HepG2 (cell line): ENCODE measurements at regions not wholly inside any gene's neighbourhood (a gene's known extent, or its start where the extent isn't known, plus 50 kb on each side); places are given as distances from the start of the nearest gene placed in this dataset.

ENCODE experiments used
- DPF2 ChIP-seq: sonication (generic); formaldehyde crosslinking; IDR thresholded peaks from 2 replicates; pipeline ENCODE4 v1.4.0; 2020; ENCODE audit warnings: mild to moderate bottlenecking, low read depth, missing genetic modification reagents, borderline replicate concordance
- HNRNPK ChIP-seq: fragments of 200-400 bp; formaldehyde crosslinking; IDR thresholded peaks from 2 replicates; pipeline ENCODE4 v1.6.1; 2018; ENCODE audit warnings: low read length, low read depth, moderate library complexity, mild to moderate bottlenecking; ENCODE audit not compliant: poor library complexity, severe bottlenecking
- JUNB ChIP-seq: sonication (generic); formaldehyde crosslinking; IDR thresholded peaks from 2 replicates; pipeline ENCODE4 v1.8.0; 2022; ENCODE audit warnings: missing genetic modification reagents, mild to moderate bottlenecking, borderline replicate concordance
- JUND ChIP-seq: sonication (generic); formaldehyde crosslinking; IDR thresholded peaks from 2 replicates; pipeline ENCODE4 v1.8.0; 2022; ENCODE audit warnings: mild to moderate bottlenecking, missing genetic modification reagents
- POLR2A ChIP-seq, 2 experiments: IDR thresholded peaks; 2 replicates each; pipeline ENCODE4 v1.6.1; 2011; ENCODE audit warnings: low read depth in 2 of 2, low read length in 2 of 2, mild to moderate bottlenecking in 1 of 2, moderate library complexity in 1 of 2; ENCODE audit not compliant: insufficient read depth in 1 of 2
- RCOR2 ChIP-seq: IDR thresholded peaks from 2 replicates; pipeline ENCODE4 v1.6.1; 2016; ENCODE audit warnings: missing biosample characterization, missing genetic modification reagents
- SMC3 ChIP-seq: IDR thresholded peaks from 2 replicates; pipeline ENCODE4 v1.6.1; 2011; ENCODE audit warnings: low read length, improper control_type of control experiment
- SOX5 ChIP-seq: IDR thresholded peaks from 2 replicates; pipeline ENCODE4 v1.6.1; 2016; ENCODE audit warnings: borderline replicate concordance
- TARDBP ChIP-seq: sonication (generic); formaldehyde crosslinking; IDR thresholded peaks from 2 replicates; pipeline ENCODE4 v1.8.0; 2022; ENCODE audit warnings: mild to moderate bottlenecking, missing genetic modification reagents
- ZNF136 ChIP-seq: sonication (generic); formaldehyde crosslinking; IDR thresholded peaks from 2 replicates; pipeline ENCODE4 v1.8.1; 2022; ENCODE audit warnings: low read depth, mild to moderate bottlenecking, moderate library complexity, missing genetic modification reagents
- ZNF224 ChIP-seq: sonication (generic); formaldehyde crosslinking; IDR thresholded peaks from 2 replicates; pipeline ENCODE4 v1.5.0; 2020; ENCODE audit warnings: mild to moderate bottlenecking, missing genetic modification reagents
- ZNF24 ChIP-seq: fragments of 450-650 bp; IDR thresholded peaks from 2 replicates; pipeline ENCODE4 v1.6.1; 2017; ENCODE audit warnings: antibody characterized with exemption, mild to moderate bottlenecking
- TF ChIP-seq, protein P1 (sequence below): sonication (generic); formaldehyde crosslinking; IDR thresholded peaks from 2 replicates; pipeline ENCODE4 v1.5.0; 2020; ENCODE audit warnings: mild to moderate bottlenecking, missing genetic modification reagents, moderate library complexity
- TF ChIP-seq, protein P2 (sequence below): sonication (generic); formaldehyde crosslinking; IDR thresholded peaks from 2 replicates; pipeline ENCODE4 v1.4.0; 2020; ENCODE audit warnings: missing genetic modification reagents, mild to moderate bottlenecking, borderline replicate concordance

DNA sequence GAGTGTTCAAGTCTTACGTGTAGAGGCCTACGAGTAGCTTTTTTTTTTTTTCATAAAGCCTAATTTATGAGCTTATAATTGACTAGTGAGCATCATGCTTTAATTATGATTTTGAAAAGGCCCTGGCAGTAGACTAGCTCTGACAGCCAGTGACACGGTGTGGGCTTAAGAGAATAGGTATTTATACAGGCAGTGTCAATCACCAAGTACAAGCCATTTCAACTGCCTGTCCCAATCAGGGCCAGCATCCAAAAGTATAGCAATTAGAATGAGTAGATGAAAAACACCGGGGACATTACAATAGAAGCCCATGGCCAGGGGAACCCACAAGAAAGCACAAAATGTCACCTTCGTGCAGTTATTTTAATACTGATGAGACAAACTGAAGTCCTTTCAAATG, 552.8 kb downstream of the CAAP1 start:
- TF ChIP-seq TARDBP (CRISPR knock-in tag) (no peak), SOX5 (CRISPR knock-in tag) (no peak), HNRNPK (no peak), ZNF224 (no peak), JUNB (CRISPR knock-in tag) (no peak), RCOR2 (CRISPR knock-in tag) (no peak), POLR2A (IDR thresholded peaks at IDR 0.05; ENCODE audit: insufficient read depth in 1 of 2, low read depth in 2 of 2, low read length in 2 of 2) (no peak), ZNF24 (no peak), SMC3 (no peak), JUND (CRISPR knock-in tag) (no peak), DPF2 (CRISPR knock-in tag) (no peak), ZNF136 (CRISPR knock-in tag) (no peak)
- TF ChIP-seq, protein P1, sequence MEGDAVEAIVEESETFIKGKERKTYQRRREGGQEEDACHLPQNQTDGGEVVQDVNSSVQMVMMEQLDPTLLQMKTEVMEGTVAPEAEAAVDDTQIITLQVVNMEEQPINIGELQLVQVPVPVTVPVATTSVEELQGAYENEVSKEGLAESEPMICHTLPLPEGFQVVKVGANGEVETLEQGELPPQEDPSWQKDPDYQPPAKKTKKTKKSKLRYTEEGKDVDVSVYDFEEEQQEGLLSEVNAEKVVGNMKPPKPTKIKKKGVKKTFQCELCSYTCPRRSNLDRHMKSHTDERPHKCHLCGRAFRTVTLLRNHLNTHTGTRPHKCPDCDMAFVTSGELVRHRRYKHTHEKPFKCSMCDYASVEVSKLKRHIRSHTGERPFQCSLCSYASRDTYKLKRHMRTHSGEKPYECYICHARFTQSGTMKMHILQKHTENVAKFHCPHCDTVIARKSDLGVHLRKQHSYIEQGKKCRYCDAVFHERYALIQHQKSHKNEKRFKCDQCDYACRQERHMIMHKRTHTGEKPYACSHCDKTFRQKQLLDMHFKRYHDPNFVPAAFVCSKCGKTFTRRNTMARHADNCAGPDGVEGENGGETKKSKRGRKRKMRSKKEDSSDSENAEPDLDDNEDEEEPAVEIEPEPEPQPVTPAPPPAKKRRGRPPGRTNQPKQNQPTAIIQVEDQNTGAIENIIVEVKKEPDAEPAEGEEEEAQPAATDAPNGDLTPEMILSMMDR (CRISPR knock-in tag), result no peak
- TF ChIP-seq, protein P2, sequence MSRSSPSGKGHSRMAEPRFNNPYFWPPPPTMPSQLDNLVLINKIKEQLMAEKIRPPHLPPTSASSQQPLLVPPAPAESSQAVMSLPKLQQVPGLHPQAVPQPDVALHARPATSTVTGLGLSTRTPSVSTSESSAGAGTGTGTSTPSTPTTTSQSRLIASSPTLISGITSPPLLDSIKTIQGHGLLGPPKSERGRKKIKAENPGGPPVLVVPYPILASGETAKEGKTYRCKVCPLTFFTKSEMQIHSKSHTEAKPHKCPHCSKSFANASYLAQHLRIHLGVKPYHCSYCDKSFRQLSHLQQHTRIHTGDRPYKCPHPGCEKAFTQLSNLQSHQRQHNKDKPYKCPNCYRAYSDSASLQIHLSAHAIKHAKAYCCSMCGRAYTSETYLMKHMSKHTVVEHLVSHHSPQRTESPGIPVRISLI (CRISPR knock-in tag), result no peak
